Stimulated activated naive B cell treated with anti-CD40 and anti-IgM and Interleukin-4, amounts not matched to agents 10 μg/mL and 1 μg/mL and 100 μg/mL, for 72 hours (primary cell): ENCODE measurements at regions not wholly inside any gene's neighbourhood (a gene's known extent, or its start where the extent isn't known, plus 50 kb on each side); places are given as distances from the start of the nearest gene placed in this dataset.

ENCODE experiments used
- ATAC-seq, 2 donors: fragments of 150-1000 bp; cut with Tn5 transposase; replicated peaks; 2 replicates each; pipeline ENCODE4 v1.10.0; 2021; ENCODE audit warnings: moderate library complexity in 1 of 2
- DNase-seq: peaks from one replicate; pipeline ENCODE4 v3.0.0; 2021
- H3K27ac Mint-ChIP-seq: one replicate; pipeline ENCODE4 v1.8.0; 2022; ENCODE audit warnings: mild to moderate bottlenecking, mixed read lengths
- H3K27me3 Mint-ChIP-seq, 2 donors: one replicate each; pipeline ENCODE4 v1.8.0; 2022; ENCODE audit warnings: mixed read lengths in 2 of 2
- H3K36me3 Mint-ChIP-seq, 2 donors: one replicate each; pipeline ENCODE4 v1.8.0; 2022; ENCODE audit warnings: mixed read lengths in 2 of 2, mild to moderate bottlenecking in 1 of 2
- H3K4me1 Mint-ChIP-seq, 2 donors: one replicate each; pipeline ENCODE4 v1.8.0; 2022; ENCODE audit warnings: mixed read lengths in 2 of 2, mild to moderate bottlenecking in 1 of 2
- H3K4me3 Mint-ChIP-seq, 2 donors: one replicate each; pipeline ENCODE4 v1.8.0; 2022; ENCODE audit warnings: mild to moderate bottlenecking in 2 of 2, mixed read lengths in 2 of 2, moderate library complexity in 1 of 2
- H3K9me3 Mint-ChIP-seq, 2 donors: one replicate each; pipeline ENCODE4 v1.8.0; 2022; ENCODE audit warnings: mixed read lengths in 2 of 2, mild to moderate bottlenecking in 1 of 2

DNA sequence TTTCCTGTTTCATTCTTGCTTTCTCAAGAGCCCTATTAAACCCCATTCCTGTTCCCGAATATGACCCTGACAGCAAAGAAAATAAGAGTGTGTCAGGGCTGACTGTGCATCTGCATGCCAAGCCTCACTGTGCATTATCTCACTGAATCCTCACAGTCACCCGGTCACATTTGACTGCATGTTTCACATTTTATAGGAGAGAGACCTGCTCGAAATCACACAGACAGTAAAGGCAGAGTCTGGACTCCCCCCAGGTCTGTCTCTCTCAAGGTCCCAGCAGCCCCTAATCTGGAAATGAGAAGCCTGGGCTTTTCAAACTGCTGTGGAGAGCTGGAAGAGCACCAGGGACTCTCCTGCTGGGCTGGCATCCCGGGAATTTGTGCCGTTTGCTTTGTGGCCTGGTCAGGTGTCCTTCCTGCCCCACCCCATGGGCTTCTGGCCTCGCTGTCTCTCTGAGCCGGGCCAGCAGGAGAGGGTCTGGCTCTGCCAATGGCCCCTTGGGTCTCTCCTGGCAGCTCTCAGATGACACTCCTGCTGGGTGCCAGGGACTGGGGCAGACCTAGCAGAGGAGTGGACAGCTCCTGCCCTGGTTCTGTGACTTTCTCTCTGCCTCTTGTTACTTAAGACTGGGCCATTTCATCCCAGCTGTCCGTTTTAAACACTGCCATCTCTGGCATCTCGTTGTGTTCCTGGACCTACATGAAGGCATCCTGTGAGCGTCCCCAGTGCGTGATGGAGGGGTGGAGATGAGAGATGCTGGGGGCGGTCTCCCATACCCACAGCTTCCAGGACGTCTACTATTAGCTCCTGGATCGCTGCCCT is 173.6 kb downstream of the ARHGAP12 start:
- Mint-ChIP-seq H3K9me3 (no peaks in the 10 kb centered on the region), H3K27ac (no peak overlapping the region), H3K36me3 (no peaks in the 10 kb centered on the region), H3K4me3 (no peak overlapping the region), H3K27me3 (no peaks in the 10 kb centered on the region), H3K4me1 (peaks cover 17 to 33% of the 10 kb centered on the region in 2 donors)
- DNase-seq = no peak
- ATAC-seq = no peak

DNA sequence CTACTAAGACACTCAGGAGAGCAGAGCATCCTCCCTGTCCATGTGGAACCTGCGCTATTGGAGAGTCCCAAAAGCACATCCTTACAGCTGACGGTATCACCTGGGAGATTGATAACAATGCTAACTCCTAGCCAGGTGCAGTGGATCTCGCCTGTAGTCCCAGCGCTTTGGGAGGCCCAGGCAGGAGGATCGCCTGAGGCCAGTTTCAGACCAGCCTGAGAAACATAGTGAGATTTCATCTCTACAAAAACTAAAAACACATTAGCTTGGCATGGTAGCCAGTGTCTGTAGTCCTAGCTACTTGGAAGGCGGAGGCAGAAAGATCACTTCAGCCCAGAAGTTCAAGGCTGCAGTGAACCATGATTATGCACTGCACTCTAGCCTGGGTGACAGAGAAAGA is 174.9 kb downstream of the ARHGAP12 start:
- Mint-ChIP-seq H3K27ac (peak overlapping the region; percentile 37), H3K27me3 (no peaks in the 10 kb centered on the region), H3K9me3 (no peaks in the 10 kb centered on the region), H3K36me3 (no peaks in the 10 kb centered on the region), H3K4me3 (no peak overlapping the region), H3K4me1 (peaks cover 13 to 29% of the 10 kb centered on the region in 2 donors)
- ATAC-seq = no peak
- no peak for DNase-seq

DNA sequence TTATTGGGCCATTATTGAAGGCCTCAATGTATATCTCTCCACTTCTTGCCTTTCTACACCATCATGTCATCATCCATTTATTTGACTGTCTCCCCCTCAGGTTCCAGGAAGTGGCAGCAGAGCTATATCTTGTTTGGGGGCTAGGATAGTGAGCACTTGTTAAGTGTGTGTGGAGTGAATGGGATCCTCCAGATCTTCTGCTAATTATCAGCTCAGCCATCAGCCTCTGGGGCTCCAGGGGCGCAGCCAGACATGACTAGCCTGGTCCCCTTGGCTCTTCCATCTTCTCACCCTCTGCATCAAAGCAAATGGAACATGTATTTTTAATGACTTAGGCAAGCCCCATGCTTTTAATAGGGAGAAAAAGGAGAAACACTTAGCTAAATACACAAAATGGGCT is 176.5 kb downstream of the ARHGAP12 start:
- Mint-ChIP-seq H3K9me3 (no peaks in the 10 kb centered on the region), H3K4me1 (peaks cover 13 to 29% of the 10 kb centered on the region in 2 donors), H3K27me3 (no peaks in the 10 kb centered on the region), H3K36me3 (no peaks in the 10 kb centered on the region), H3K27ac (no peak overlapping the region), H3K4me3 (no peak overlapping the region)
- ATAC-seq (no peak), DNase-seq (no peak)

DNA sequence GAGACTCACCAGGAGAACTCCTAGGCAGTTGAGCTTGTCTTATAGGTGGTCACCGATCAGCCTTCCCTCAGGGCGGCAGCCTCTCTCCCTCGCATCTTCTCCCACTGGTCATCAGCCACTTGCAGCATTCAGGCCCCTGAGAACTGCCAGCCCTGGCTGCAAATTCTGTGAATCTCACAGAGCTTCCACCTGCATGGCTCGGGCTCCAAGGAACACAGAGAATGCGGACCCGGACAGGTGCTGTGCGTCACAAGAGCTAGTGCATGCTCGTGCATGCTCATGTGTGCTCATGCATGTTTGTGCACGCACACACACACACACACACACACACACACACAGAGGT is 176.9 kb downstream of the ARHGAP12 start:
- H3K4me3 Mint-ChIP-seq = no peak overlapping the region
- ATAC-seq (no peak), DNase-seq (no peak)
- no peak overlapping the region for H3K27ac Mint-ChIP-seq
- no peaks in the 10 kb centered on the region for H3K27me3 Mint-ChIP-seq
- no peaks in the 10 kb centered on the region for H3K36me3 Mint-ChIP-seq
- H3K4me1 Mint-ChIP-seq = peaks cover 16 to 29% of the 10 kb centered on the region in 2 donors
- no peaks in the 10 kb centered on the region for H3K9me3 Mint-ChIP-seq

DNA sequence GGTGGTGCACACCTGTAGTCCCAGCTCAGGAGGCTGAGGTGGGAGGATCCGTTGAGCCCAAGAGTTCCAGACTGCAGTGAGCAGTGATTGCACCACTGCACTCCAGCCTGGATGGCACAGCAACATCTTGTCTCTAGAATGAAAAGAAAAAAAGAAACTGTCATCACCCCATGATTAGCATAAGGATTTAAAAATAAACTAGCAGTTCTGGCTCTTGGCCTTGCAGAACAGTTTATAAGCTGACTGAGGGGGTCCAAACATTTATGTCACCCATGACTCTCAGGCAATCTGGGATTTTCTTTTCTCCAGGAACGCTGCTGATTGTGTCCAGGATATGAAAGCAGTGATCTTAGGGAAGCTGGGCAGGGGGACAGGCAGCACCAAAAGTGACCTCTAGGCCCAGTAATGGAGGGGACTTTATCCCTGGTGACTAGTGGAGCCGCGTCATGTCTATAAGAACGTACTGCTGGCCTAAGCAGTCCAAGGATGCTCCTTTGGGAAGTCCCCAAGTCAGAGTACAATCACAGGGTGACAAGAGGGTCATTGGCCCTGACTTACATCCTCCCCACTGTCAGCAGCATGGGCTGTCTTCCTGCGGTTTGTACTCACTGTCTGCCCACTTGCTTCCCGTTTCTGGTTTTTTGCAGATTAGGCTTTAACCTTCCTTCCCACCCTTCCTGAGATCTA is 177.4 kb downstream of the ARHGAP12 start:
- no peak overlapping the region for H3K27ac Mint-ChIP-seq
- no peaks in the 10 kb centered on the region for H3K36me3 Mint-ChIP-seq
- no peak for ATAC-seq
- no peak for DNase-seq
- H3K4me3 Mint-ChIP-seq = no peak overlapping the region
- H3K4me1 Mint-ChIP-seq = peaks cover 16 to 29% of the 10 kb centered on the region in 2 donors
- H3K9me3 Mint-ChIP-seq = no peaks in the 10 kb centered on the region
- no peaks in the 10 kb centered on the region for H3K27me3 Mint-ChIP-seq

DNA sequence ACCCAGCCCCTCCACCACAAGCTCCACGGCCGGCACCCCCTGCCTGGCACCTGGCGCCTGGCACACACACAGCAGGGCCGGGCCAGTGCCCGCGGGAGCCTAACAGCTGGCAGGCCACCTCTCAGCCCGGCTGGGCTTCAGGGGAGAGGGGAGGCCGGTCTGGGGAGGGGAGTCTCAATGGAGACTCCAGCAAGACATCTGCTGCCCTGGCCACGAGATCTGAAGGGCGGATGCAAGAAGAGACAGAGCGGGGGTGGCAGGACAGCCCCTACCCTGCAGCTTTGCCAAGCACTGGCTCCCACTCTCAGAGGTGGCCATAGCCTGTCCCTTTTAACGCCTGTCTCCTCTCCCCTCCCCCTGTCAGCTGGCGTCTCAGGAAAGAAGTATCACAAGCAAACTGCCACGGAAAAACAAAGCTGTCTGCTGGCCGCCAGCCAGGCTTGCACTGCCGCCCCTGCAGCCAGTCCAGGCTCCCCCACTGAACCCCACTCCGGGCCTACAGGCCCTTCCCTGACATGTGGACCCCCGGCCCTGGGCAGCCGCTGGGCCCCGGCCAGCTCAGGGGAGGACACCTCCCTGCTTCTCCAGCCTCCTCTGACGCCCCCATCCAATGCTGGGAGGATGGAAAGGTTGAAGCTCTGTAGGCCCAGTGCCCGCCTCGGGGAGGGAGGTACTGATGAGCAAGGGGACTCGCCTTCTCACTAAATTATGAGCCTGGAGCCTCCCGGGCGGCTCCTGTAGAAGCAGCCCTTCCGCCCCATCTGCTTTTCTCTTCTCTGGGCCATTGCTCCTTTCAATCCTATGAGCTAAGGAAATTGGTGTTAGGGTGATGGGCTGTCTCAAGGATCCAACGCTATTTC is 178.4 kb downstream of the ARHGAP12 start:
- no peaks in the 10 kb centered on the region for H3K9me3 Mint-ChIP-seq
- H3K4me3 Mint-ChIP-seq = no peak overlapping the region
- DNase-seq (no peak), ATAC-seq (no peak)
- no peaks in the 10 kb centered on the region for H3K36me3 Mint-ChIP-seq
- no peak overlapping the region for H3K27ac Mint-ChIP-seq
- H3K27me3 Mint-ChIP-seq = no peaks in the 10 kb centered on the region
- peaks cover 19 to 35% of the 10 kb centered on the region in 2 donors for H3K4me1 Mint-ChIP-seq

DNA sequence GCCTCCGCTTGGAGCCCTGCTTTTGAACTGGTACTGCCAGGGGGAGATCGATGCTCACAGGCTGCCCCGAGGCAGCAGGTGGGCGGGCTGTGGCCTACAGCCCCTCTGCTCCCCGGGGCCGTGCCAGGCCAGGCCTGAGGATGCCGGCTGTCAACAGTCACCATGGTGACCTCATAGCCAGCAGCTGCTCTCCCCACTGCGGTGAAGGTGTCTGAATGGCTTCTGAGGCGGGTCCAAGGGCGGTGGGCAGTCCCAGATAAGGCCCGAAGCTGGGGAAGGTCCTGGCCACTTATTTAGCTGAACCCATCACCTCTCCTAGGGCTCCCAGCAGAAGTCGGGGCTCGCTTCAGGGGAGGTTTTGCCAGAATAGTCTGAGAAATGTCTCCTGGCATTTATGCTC is 179.3 kb downstream of the ARHGAP12 start:
- H3K36me3 Mint-ChIP-seq = no peaks in the 10 kb centered on the region
- H3K4me1 Mint-ChIP-seq = peaks cover 19 to 35% of the 10 kb centered on the region in 2 donors
- no peak overlapping the region for H3K4me3 Mint-ChIP-seq
- no peaks in the 10 kb centered on the region for H3K9me3 Mint-ChIP-seq
- DNase-seq = no peak
- ATAC-seq = no peak
- H3K27ac Mint-ChIP-seq = no peak overlapping the region
- H3K27me3 Mint-ChIP-seq = no peaks in the 10 kb centered on the region

DNA sequence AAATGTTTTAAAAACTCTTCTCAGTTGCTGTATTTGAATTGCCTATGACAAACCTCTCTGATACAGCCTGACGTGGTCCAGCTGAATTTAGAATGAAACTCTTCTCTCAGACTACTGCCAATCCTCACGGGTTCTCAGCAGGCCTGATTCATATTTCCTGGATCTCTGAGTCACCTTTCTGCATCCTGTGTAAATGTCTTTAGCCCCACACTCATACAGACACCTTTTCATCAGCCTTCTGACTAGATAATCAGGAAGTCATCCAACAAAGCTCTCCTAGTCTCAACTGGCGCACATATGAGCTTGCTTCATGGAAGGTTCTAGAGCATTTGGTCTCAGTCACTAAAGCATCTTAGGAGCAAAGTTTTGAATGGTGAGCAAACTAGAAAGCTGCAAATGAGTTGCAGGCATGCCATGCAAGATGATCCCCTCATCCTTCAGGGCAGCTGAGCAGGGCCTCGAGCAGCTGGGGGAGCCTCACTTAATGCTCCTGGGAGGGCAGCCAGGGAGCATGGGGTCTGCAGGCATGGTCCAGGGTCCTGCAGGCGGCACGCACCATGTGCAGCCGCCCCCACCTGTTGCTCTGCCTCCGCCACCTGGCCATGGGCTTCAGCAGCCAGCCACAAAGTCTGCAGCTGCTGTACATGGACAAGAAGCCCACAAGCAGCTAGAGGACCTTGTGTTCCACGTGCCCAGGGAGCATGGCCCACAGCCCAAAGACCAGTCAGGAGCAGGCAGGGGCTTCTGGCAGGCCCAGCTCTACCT is 182.8 kb downstream of the ARHGAP12 start:
- DNase-seq (no peak), ATAC-seq (peak; percentile 79 to 86)
- H3K4me1 Mint-ChIP-seq = peaks cover 6 to 15% of the 10 kb centered on the region in 2 donors
- no peak overlapping the region for H3K4me3 Mint-ChIP-seq
- no peaks in the 10 kb centered on the region for H3K27me3 Mint-ChIP-seq
- H3K36me3 Mint-ChIP-seq = no peaks in the 10 kb centered on the region
- no peaks in the 10 kb centered on the region for H3K9me3 Mint-ChIP-seq
- no peak overlapping the region for H3K27ac Mint-ChIP-seq

DNA sequence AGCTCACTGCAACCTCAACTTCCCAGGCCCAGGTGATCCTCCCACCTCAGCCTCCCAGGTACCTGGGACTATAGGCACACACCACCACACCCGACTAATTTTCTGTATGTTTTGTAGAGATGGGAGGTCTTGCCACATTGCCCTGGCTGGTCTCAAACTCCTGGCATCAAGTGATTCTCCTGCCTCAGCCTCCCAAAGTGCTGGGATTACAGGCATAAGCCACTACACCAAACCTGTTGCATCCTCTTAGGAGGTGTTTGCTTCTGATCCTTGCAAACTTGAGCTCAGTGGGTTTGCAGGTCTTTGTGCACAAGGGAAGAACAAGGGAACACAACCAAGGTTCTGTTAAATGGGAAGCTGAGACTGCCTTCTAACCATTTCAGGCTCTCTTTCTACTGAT is 184.6 kb downstream of the ARHGAP12 start:
- no peak for ATAC-seq
- no peaks in the 10 kb centered on the region for H3K9me3 Mint-ChIP-seq
- H3K27ac Mint-ChIP-seq = no peak overlapping the region
- H3K4me3 Mint-ChIP-seq = no peak overlapping the region
- no peak for DNase-seq
- H3K4me1 Mint-ChIP-seq = peaks cover 6% of the 10 kb centered on the region in 2 donors
- H3K27me3 Mint-ChIP-seq = no peaks in the 10 kb centered on the region
- H3K36me3 Mint-ChIP-seq = no peaks in the 10 kb centered on the region

DNA sequence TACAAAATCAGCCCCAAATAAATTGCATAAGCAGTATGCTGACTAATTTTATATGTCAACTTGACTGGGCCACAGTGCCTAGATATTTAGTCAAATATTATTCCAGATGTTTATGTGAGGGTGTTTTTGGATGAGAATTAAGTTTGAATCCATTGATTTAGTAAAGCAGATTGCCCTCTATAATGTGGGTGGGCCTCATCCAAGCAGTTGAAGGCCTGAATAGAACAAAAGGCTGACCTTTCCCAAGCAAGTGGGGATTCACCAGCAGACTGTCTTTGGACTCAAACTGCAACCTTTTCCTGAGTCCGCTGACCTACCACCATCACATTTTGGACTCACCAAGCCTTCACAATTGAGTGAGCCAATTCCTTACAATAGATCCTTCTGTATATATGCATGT is 186.4 kb downstream of the ARHGAP12 start:
- ATAC-seq (no peak), DNase-seq (no peak)
- H3K9me3 Mint-ChIP-seq = no peaks in the 10 kb centered on the region
- H3K4me1 Mint-ChIP-seq = peaks cover 6% of the 10 kb centered on the region in 2 donors
- no peaks in the 10 kb centered on the region for H3K36me3 Mint-ChIP-seq
- H3K4me3 Mint-ChIP-seq = no peak overlapping the region
- H3K27ac Mint-ChIP-seq = no peak overlapping the region
- H3K27me3 Mint-ChIP-seq = peaks cover 0 to 6% of the 10 kb centered on the region in 2 donors

DNA sequence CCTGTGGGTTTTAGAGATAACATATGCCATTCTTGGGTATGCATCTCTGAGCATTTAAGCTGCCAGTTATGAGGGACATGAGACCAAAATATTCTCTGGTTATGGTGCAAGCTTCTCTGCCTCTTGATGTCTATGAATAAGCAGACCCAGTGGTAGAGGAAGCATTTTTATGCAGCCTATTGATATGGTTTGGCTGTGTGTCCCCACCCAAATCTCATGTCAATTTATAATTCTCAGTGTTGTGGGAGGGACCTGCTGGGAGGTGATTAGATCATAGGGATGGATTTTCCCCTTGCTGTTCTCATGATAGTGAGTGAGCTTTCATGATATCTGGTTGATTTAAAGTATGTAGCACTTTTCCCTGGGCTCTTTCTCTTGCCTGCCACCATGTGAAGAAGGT is 187.2 kb downstream of the ARHGAP12 start:
- DNase-seq (no peak), ATAC-seq (no peak)
- Mint-ChIP-seq H3K27ac (no peak overlapping the region), H3K4me3 (no peak overlapping the region), H3K36me3 (peaks cover 2 to 4% of the 10 kb centered on the region in 2 donors), H3K9me3 (peaks cover 4 to 5% of the 10 kb centered on the region in 2 donors), H3K4me1 (peaks cover 3 to 6% of the 10 kb centered on the region in 2 donors), H3K27me3 (peaks cover 0 to 6% of the 10 kb centered on the region in 2 donors)

DNA sequence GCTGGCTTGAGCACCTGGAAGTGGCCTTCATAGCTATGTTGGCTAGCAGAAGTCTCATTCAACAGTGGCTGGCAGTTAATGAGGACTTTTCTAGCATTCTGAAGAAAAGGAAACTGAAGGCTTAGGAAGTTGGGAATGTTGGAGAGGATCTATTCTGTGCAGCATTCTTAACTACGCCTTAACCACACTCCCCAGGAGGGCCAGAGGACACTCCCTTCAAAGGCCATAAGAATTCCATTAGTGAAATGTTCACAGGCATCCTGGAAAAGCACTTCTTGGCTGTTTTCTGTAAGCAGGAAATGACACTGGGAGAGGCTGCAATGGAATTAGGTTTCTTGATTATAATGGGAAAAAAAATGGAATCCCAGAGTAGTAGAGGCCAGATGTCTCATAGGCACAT is 188.9 kb downstream of the ARHGAP12 start:
- H3K36me3 Mint-ChIP-seq = peaks cover 4 to 7% of the 10 kb centered on the region in 2 donors
- DNase-seq (no peak), ATAC-seq (no peak)
- no peak overlapping the region for H3K27ac Mint-ChIP-seq
- H3K9me3 Mint-ChIP-seq = peaks cover 5 to 8% of the 10 kb centered on the region in 2 donors
- H3K4me1 Mint-ChIP-seq = no peaks in the 10 kb centered on the region
- H3K4me3 Mint-ChIP-seq = no peak overlapping the region
- peaks cover 0 to 6% of the 10 kb centered on the region in 2 donors for H3K27me3 Mint-ChIP-seq

DNA sequence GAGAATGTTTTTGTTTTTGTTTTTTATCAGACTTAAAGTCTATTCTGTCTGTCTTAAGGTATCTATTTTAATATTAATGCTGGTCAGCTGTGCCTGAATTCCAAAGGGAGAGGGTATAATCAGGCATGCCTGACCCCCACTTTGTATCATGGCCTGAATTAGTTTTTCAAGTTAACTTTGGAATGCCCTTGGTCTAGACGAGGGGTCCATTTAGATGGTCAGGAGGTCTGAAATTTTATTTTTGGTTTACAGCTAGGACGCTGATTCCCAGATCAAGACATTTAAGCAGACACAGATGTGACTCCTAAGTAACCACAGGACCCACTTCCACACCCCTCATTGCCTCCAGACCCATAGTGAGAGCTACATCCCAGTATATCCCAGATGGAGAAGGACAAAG is 189.5 kb downstream of the ARHGAP12 start:
- H3K9me3 Mint-ChIP-seq = peaks cover 5 to 8% of the 10 kb centered on the region in 2 donors
- H3K4me3 Mint-ChIP-seq = no peak overlapping the region
- peaks cover 4 to 7% of the 10 kb centered on the region in 2 donors for H3K36me3 Mint-ChIP-seq
- no peaks in the 10 kb centered on the region for H3K4me1 Mint-ChIP-seq
- H3K27ac Mint-ChIP-seq = no peak overlapping the region
- ATAC-seq (no peak), DNase-seq (no peak)
- peaks cover 0 to 6% of the 10 kb centered on the region in 2 donors for H3K27me3 Mint-ChIP-seq

DNA sequence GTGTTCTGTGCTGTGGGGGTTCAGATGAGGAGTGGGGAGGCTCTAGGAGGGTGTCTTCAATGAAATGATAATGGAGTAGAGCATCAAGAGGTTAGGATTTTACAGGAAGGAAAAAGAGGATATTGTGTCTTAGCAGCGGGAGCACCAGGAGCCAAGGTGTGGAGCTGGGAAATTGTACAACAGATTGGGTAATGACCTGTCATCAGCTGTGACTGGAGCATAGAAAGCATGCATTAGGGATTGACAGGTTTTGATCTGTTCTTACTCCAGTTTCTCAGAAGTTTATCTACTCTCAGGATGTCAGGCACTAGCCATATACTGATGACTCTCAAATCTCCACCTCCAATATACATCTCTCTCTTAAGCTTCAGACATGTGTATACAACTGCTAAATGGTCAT is 196.9 kb downstream of the ARHGAP12 start:
- H3K27ac Mint-ChIP-seq = no peak overlapping the region
- peaks cover 0 to 4% of the 10 kb centered on the region in 2 donors for H3K27me3 Mint-ChIP-seq
- ATAC-seq = no peak
- peaks cover 2 to 3% of the 10 kb centered on the region in 2 donors for H3K36me3 Mint-ChIP-seq
- no peak for DNase-seq
- no peaks in the 10 kb centered on the region for H3K4me1 Mint-ChIP-seq
- H3K4me3 Mint-ChIP-seq = no peak overlapping the region
- H3K9me3 Mint-ChIP-seq = peaks cover under 1 to 4% of the 10 kb centered on the region in 2 donors
